HG02798 (cell line): ENCODE measurements at regions not wholly inside any gene's neighbourhood (a gene's known extent, or its start where the extent isn't known, plus 50 kb on each side); places are given as distances from the start of the nearest gene placed in this dataset.
"Not testable (repeated sequence)": the region's sequence is repeated elsewhere in the genome, so short reads cannot be mapped to it uniquely, and the experiment has no call there.

Experiments used
- ATAC-seq: cut with Tn5 transposase; IDR thresholded peaks from one replicate; pipeline ENCODE4 v1.9.1; 2021; ENCODE audit warnings: mild to moderate bottlenecking; ENCODE audit not compliant: unreplicated experiment, poor library complexity

DNA sequence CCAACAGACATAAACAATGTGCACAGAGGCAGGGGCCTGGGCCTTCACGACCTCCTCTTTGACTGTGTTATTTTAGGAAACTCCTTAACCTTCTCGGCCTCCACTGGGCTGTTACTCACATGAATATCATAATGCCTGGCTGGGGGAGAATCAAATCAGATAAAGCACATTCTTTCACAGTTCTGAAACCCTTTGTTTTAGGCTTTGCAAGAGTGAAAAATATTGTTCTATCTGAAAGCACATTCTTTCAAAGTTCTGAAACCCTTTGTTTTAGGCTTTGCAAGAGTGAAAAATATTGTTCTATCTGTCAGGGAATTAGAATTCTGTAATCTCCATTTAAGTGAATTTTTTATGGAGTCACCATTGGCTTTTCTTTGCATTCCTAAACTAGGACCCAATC is 50.7 kb upstream of the SYNDIG1 start:
- ATAC-seq, result no peak

DNA sequence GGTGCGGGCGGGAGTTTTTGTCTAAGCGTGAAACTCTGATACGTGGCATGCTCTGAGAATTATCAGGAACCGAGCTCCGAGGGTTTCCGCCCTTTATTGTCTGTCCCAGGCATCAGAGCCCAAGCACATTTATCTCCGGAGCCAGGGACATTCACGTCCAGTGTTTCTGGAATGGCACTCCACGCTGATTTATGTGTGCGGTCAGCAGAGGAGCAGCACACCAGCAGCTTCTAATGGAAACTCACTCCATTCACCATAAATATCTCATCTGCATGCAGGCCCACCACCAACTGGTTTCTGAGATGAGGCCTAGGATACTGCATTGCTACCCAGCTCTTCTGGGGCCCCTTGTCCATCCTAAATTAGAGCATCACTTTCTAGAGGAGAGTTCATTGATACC is 51.9 kb upstream of the SYNDIG1 start:
- no peak for ATAC-seq

DNA sequence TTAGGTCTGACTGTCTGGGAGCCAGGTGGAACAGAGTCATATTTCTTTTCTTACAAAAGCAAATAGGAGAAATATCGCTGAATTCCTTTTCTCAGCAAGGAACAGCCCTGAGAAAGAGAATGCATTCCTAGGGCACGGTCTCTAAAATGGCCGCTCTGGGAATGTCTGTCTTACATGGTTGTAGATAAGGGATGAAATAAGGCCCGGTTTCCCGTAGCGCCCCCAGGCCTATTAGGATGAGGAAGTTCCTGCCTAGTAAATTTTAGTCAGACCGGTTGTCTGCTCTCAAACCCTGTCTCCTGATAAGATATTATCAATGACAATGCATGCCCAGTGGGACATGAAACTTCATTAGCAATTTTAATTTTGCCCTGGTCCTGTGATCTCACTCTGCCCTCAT is 54.0 kb upstream of the SYNDIG1 start:
- not testable (repeated sequence) for ATAC-seq

DNA sequence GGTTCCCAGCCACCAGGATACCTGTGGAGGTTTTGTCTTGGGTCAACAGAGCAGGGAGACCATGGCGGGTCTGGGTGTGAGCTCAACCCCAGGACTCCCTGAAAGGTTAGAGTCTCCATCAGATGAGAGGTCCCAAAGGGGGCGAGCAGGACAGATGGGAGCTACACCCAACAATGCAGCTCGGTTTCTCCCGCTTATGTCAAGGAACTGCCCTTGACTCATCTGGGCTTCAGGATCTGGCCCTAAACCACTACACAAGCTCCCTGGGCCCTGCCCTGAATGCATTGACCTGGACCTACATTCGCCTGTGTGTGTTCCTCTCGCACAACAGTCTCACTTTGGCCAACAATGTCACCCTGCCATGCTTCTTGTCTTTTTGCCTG is 57.6 kb upstream of the SYNDIG1 start:
- ATAC-seq, result no peak

DNA sequence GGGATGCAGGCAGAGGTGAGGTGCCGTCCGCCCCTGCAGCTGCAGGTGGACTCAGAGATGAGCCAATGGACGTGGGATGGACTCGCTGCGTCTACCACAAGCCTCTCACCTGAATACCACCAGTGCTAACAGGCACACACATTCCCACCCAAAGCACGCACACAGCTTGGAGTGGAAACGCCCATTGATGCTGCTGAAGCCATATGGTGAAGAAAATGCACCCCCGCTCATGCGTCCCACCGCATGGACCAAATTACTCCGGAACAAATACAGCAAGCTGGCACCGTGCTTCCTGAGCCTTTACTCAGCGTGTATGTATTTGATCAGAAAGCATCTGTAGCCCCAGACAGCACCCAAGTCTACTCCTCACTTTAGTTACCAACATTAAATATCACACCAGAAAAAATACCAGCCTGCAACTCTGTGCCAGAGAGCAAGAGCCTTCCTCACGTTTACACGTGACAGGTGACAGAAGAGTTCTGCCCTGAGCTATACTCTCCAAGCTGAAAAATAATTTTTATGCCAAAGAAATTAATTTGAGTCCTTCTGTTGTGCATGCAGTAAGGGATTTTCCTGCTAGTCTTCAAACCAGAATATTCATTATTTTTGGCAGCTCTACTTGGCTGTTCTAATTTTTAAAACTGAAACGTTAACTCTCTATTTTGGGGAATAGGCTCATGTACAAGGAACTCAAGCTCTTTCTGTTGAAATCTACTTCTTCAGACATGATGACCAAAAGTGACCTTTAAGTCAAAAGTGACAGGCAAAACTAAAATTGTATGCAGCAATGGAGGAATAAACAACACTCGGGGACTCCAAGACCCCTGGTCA is 58.2 kb upstream of the SYNDIG1 start:
- no peak for ATAC-seq

DNA sequence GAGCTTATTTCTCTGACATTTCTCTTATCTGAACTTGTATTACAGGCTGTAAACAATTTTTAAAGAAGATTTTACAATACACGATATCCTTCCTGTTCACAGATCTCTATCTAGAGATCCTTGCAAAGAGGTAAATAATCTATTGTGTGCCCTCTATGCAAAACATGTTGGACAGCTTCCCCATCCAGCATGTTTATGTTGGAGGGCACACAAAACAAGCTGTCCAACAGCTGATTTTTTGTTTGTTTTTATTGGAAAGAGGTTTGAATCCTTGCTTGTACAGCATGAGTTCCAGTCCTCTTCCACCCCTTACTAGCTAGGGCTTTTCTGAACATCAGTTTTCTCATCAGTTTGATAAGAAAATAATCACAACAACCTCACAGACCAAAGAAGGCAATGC is 62.3 kb upstream of the SYNDIG1 start:
- ATAC-seq, result no peak

DNA sequence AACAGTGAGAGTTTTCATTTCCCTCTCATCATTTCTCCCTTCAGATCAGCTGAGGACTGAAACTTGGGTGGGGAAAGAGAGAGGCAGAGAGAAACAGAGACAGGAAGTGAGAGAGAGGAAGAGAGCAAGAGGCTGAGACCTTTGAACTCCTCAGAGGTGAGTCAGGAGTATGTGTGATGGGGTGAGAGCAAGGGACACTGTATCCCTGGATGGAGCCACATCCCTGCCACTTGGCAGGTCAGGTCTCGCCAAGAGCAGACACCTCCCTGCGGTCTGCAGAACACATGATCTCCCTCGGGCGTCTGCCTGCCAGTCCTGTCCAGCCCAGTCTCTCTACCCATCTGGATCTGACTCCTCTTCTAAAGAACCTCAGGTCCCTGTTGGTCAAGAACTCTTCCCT is 62.7 kb upstream of the SYNDIG1 start:
- no peak for ATAC-seq

DNA sequence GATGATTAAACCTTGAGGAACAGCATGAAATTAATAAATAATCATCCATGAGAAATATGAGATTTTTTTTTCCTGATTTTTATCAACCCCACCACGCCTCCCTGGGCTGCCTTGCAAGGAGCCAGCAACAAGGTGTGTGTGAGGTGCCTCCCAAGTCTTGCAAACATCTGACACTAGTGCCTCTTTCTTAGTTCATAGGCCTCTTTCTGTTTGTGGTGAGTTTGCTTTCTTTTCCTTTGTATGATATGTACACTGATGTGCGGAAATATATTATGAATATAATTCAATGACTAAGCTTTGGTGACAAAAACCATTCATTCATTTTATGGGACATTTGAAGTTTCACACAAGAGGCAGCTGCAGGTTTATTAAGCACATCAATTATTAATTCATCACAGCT is 63.2 kb upstream of the SYNDIG1 start:
- ATAC-seq, result no peak

DNA sequence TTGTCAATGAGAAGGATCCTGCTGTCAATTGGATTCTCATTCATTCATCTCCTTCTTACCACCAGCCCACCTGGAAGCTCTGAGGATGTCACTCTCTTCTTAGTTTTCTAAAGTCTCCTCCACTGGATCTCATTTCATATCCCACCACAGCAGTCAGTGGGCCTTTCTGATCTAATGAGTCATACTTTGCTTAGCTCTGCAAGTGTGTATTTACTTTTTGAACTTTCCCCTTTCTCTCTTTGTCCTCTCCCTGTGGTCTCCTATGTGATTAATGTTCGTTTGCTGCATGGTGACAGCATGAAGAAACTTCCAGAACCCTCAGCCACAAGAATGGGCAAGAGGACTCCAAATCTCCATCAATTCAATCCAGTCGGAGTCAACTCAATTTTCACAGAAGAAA is 63.6 kb upstream of the SYNDIG1 start:
- ATAC-seq, result no peak

DNA sequence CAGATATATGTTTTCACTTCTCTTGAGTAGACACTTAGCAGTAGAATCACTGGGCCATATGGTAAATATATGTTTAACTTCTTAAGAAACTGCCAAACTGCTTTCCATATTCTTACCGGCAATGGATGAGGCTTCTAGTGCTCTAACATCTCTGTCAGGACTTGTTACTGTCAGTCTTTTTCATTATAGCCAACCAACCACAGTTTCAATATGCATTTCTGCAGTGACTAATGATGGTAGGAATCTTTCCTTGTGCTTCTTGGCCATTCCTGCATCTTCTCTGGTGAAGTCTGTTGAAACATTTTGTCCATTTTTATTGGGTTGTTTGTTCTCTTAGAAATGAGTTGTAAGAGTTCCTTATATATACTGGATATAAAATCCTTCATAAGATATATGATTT is 66.0 kb upstream of the SYNDIG1 start:
- ATAC-seq, result no peak

DNA sequence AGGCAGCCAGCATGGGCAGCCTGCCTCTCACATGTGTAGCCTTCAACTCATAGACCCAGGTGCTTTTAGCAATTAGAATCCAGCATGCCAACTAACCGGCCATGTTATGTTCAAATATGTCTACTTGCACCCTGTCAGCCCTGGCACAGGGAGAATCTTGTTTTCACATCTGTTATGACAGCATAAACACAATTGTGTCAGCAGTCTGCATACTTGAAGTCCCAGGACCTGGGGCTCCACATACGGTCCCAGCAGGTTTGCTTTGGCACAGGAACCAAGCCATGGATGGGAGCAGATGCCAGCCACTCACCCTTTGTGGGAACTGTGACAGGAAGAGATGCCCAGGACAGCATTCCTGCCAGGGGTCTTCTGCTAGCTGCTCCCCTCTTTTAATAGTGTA is 67.2 kb upstream of the SYNDIG1 start:
- ATAC-seq, result no peak

DNA sequence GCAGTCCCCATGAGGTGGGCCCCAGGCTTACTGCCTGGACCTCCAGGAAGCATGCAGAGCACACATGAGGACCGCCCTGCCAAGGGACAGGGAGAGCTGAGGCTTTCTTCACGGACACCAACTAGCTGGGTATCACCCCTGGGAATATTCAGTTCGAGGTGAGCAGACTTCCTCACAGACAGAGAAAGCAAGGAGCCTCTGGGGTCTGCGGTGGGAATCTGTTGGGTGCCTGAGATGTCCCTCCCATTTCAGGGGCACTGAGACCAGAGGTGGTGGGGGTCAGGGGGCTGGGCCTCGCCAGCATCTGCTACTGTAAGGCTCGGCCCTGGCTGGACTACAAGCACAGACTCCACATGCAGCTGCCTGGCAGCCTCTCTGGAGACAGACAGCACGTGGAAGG is 74.3 kb upstream of the SYNDIG1 start:
- no peak for ATAC-seq

DNA sequence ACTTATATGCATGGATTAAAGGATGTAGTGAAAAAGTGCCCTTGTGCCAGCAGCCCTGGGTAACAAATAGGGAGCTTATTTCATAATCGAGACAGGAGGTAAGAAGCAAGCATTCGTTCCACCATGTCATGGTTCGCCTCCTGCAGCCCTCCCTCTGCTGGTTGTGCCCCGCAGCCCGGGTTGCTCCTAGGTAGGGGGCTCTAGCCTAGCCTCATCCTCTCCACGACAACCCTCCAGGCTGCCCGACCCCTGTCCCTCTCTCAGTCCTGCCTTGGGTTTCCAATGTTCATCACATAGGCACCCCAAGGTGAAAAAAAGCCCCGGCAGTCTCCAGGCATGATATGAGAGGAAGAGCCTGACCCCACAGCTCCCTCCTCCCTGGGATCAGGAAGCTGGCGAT is 75.5 kb upstream of the SYNDIG1 start:
- ATAC-seq, result no peak

DNA sequence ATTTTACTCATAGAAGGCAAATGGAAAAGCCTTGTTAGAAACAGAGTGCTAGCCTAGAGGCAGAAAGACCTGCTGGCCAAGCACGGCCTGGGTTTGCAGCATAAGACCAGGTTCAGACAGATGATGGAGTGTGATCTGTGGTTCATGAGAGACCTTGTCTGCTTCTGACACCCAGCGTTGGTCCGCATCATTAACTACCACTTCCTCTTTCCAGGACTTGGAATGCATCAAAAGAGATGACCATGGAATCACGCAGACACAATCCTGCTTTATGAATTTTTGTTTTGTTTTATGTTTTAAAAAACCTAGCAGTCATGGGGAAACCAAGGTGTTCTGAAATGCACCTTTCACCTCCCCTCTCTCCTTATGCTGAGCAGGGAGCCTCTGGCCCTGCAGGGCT is 76.8 kb upstream of the SYNDIG1 start:
- no peak for ATAC-seq

DNA sequence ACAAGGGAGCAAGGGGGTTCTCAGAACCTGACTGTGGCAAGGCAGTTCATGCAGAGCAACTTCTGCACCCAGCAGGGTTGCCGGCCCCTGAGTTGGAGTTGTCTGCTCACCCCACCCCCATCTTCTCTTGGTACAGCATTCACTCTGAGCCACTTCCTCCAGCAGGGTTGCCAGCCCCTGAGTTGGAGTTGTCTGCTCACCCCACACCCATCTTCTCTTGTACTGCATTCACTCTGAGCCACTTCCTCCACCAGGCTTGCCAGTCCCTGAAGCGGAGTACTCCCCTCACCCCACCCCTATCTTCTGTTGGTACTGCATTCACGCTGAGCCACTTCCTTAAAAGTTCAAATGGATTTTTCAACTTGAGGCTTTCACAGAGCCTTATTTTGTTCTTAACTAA is 79.7 kb upstream of the SYNDIG1 start:
- ATAC-seq, result no peak

DNA sequence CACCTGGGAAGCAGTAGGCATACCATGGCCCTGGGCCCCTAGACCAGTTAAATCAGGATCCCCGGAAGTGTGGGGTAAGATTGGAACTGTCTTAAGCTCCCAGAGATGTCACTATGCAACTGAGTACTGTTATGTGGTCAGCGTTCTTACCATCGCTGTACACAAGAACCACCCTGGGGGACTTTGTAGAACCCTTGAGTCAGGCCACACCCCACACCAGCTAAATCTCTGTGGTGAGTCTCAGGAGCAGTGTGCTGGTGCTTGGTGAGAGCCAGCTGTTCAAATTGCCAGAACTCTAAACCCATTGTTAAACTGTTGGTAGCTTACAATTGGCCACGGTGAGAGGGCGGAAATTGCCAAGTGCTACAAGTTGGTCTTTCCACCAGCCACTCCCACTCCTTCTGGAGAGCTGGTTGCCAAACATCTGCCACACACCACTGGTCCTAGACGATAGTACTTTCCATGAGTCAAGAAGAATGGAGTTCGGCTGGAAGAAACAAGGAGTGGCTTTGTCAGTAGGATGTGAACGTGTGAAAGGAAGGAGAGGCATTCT is 80.5 kb upstream of the SYNDIG1 start:
- no peak for ATAC-seq

DNA sequence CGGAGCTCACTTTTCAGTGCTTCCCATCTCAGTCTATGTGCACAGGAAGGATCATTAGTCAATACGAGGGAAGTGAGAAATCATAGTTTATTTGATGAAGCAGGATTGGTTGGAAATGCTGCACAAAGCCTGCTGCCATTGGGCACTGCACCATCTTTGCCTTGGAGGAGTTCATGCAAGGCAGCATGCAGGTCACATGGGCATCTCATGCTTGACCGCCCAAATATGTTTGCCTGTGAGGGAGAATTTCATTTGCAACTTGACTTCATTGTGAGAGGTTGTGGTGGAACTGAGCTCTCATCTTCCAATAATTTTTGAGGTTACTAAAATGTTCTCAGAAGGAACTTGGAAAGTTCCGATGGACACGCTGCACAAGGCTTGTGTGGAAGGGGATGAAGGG is 83.9 kb upstream of the SYNDIG1 start:
- ATAC-seq, result no peak

DNA sequence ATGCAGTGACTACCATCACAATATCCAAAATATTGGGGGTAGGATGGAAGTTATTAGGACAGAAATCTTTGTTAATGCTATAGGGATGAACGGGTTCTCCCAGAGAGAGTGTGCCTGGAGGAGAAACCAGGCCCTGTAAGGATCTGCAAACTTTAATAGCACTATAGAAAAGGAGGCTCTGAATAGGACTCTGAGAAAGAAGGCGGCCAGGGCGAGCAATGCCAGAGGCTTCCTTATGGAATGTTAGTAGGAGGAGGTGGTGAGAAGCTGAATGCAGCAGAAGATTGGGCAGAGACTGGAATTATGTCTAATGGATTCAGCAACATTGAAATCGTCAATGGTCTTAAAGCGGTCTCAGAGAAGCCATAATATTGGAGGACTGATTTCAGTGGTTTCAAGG is 84.6 kb upstream of the SYNDIG1 start:
- ATAC-seq, result no peak

DNA sequence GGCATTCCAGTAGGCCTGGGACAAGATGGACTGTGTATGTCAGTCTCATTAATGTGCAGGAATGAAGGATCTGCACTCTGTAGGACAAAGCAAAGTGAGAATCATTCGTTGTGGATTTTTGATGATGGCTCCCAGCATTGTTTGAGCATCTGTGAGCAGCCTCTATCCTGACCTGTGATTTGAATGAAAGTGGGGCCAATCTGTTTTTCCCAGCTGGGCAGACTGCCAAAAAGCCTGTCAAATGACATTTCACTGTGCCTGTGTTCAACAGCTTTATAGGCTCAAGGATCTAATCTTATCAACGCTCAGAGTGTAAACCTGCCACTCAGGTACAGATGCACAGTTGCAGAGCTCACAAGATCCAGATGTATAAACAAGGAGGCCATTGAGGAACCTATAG is 86.7 kb upstream of the SYNDIG1 start:
- ATAC-seq, result no peak

DNA sequence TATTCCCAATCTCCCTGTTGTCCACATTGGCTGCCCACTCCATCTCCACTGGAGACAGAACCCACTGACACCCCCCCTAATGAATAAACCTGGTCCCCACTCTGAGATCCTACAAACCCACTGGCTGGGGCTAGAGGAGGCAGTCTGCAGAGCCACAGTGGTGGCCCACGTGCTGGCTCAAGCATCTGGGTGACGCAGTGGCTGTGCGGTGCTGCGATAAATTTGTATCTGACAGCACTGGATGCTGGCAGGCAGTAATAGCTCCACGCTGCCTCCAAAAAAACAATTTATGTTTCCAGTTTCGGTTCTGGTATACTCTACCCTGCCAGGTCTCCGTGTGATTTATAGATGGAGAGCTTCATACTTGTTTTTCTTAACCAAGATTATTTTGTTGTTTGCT is 87.1 kb upstream of the SYNDIG1 start:
- no peak for ATAC-seq

DNA sequence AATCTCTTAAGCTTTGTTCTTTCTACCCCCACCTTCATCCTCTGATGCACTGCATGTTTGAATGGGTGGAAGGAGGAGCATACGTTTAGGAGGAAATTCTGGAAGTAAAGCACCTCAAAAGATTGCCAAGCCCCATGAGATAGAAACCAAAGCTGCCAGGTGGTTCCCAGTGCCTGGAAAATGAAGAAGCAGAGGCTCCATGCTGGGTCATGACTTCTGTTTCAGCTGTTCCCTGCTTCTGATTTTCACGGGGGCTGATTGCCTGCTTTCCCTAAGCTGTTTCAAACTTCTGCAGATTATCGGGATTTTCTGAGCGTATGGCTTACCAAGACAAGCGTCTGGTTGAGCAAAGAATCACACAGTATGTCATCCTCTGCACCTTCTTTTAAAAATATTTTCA is 87.5 kb upstream of the SYNDIG1 start:
- no peak for ATAC-seq

DNA sequence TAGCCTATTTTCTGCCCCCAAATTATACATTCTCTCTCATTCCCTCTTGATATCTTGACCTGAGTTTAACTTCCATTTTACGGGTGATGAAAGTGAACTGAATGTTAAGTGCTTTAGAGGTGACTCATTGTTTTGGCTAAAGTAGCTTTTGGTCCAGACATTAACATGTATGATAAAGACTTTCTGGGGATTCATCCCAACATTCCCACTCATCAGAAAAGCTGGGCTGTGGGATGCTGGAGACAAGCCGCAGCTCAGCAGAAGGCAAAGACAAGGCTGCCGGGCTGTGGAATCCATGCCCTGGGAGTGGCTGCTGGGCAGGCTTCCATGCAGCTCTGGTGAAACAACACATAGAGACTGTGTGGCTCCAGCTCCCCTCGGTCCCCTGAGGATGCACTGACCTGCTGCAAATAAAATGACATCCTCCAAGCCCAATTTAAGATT is 89.9 kb upstream of the SYNDIG1 start:
- no peak for ATAC-seq
